Parathyroid adenoma (tissue), 2 donors: ENCODE measurements at regions not wholly inside any gene's neighbourhood (a gene's known extent, or its start where the extent isn't known, plus 50 kb on each side); places are given as distances from the start of the nearest gene placed in this dataset.

Experiments used
- H2AFZ ChIP-seq: fragments of 300-600 bp; sonication (generic); one replicate; pipeline ENCODE4 v1.7.0; 2017; ENCODE audit warnings: antibody characterized with exemption, mild to moderate bottlenecking
- H3K27ac ChIP-seq: fragments of 300-600 bp; sonication (generic); one replicate; pipeline ENCODE4 v1.7.0; 2017
- H3K27me3 ChIP-seq: fragments of 300-600 bp; sonication (generic); one replicate; pipeline ENCODE4 v1.7.0; 2017; ENCODE audit warnings: low read length; ENCODE audit not compliant: control insufficient read depth, insufficient read depth
- H3K36me3 ChIP-seq: fragments of 300-600 bp; sonication (generic); one replicate; pipeline ENCODE4 v1.7.0; 2017; ENCODE audit warnings: low read length; ENCODE audit not compliant: control insufficient read depth, insufficient read depth
- H3K4me1 ChIP-seq: fragments of 300-600 bp; sonication (generic); one replicate; pipeline ENCODE4 v1.7.0; 2017; ENCODE audit warnings: control low read depth
- H3K4me2 ChIP-seq: fragments of 300-600 bp; sonication (generic); one replicate; pipeline ENCODE4 v1.7.0; 2017; ENCODE audit warnings: low read length
- H3K4me3 ChIP-seq: fragments of 300-600 bp; sonication (generic); one replicate; pipeline ENCODE4 v1.7.0; 2017; ENCODE audit warnings: low read depth, low read length
- H3K79me2 ChIP-seq: fragments of 300-600 bp; sonication (generic); one replicate; pipeline ENCODE4 v1.7.0; 2017; ENCODE audit warnings: control low read depth
- H3K9ac ChIP-seq: fragments of 300-600 bp; sonication (generic); one replicate; pipeline ENCODE4 v1.7.0; 2017; ENCODE audit warnings: mild to moderate bottlenecking
- H3K9me3 ChIP-seq: fragments of 300-600 bp; sonication (generic); one replicate; pipeline ENCODE4 v1.7.0; 2017; ENCODE audit warnings: low read length; ENCODE audit not compliant: control insufficient read depth
- CTCF ChIP-seq: fragments of 300-600 bp; sonication (generic); IDR thresholded peaks from one replicate; pipeline ENCODE4 v1.7.0; 2017; ENCODE audit warnings: antibody characterized with exemption, mild to moderate bottlenecking
- donor health status: primary hyperparathyroidism.

DNA sequence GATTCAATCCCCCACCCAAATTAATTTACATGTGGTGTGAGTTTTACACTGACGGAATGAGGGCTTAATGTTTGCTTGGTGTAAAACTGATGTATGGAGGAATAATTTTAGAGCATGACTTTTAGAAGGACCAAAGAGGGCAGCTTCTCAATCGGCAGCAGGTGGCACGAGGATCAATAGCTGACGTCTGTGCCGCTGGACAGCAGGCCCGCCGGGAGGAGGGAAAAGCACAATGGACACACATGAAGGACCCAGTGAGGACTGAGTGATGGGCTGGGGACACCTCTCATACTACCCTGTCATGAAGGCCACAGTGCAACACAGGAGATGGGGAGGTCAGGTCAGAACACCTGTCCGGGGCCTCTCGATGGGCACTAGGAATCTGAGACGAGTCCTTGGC lies 61.4 kb upstream of the NSMCE3 start:
- no peak for TF ChIP-seq CTCF
- Histone ChIP-seq H2AFZ (no peak overlapping the region), H3K4me2 (no peak overlapping the region), H3K79me2 (peaks cover 4% of the 10 kb centered on the region), H3K27ac (no peak overlapping the region), H3K4me1 (no peaks in the 10 kb centered on the region), H3K36me3 (no peaks in the 10 kb centered on the region), H3K27me3 (no peaks in the 10 kb centered on the region), H3K9ac (no peak overlapping the region), H3K9me3 (no peaks in the 10 kb centered on the region), H3K4me3 (no peak overlapping the region)

DNA sequence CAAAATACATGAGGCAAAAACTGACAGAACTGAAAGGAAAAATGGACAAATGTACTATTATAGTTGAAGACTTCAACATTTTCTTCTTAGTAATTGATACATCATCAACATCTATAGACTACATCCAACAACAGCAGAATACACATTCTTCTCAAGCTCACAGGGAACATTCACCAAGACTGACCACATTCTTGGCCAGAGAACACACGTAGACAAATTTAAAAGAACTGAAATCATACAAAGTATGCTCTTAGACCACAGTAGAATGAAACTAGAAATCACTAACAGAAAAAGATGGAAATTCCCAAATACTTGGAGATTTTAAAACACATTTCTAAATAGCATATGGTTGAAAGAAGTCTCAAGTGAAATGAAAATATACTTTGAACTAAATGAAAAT lies 55.1 kb upstream of the NSMCE3 start:
- Histone ChIP-seq H3K27me3 (no peaks in the 10 kb centered on the region), H3K9ac (no peak overlapping the region), H3K4me3 (no peak overlapping the region), H3K36me3 (no peaks in the 10 kb centered on the region), H2AFZ (no peak overlapping the region), H3K4me2 (no peak overlapping the region), H3K4me1 (no peaks in the 10 kb centered on the region), H3K27ac (no peak overlapping the region), H3K79me2 (peaks cover 2% of the 10 kb centered on the region), H3K9me3 (no peaks in the 10 kb centered on the region)
- TF ChIP-seq CTCF: no peak

DNA sequence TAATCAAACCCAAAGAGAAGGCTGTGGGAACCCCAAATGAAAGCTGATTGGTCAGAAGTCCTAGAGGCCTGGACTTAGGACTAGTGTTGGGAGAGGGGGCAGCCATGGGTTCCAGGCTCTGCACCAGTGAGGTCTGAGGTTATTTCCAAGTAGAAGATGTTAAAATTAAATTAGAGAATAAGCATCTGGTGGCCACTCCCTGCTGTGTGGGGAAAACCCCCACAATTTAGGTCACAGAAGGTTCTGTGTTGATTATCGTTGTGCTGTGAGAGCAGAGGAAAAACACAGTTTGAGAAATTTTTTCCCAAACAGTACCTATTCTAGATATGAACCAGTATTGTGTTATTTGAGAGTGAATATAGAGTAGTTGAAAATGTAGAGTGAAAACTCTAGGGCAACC lies 53.9 kb upstream of the NSMCE3 start:
- Histone ChIP-seq H3K9ac (no peak overlapping the region), H3K4me3 (no peak overlapping the region)
- TF ChIP-seq CTCF: no peak

GRCh38 chr15:29322415-29322814 lies 52.8 kb upstream of the NSMCE3 start:
- Histone ChIP-seq H3K9ac (no peak overlapping the region), H3K79me2 (peaks cover 2% of the 10 kb centered on the region), H2AFZ (no peak overlapping the region), H3K36me3 (no peaks in the 10 kb centered on the region), H3K27ac (no peak overlapping the region), H3K27me3 (no peaks in the 10 kb centered on the region), H3K4me2 (no peak overlapping the region), H3K4me1 (no peaks in the 10 kb centered on the region), H3K9me3 (no peaks in the 10 kb centered on the region), H3K4me3 (no peak overlapping the region)
- no peak for TF ChIP-seq CTCF

More for the DNA sequence above, 53.9 kb upstream of the NSMCE3 start:
- no peak overlapping the region for H2AFZ ChIP-seq
- no peaks in the 10 kb centered on the region for H3K4me1 ChIP-seq
- no peaks in the 10 kb centered on the region for H3K27me3 ChIP-seq
- peaks cover 2% of the 10 kb centered on the region for H3K79me2 ChIP-seq
- no peak overlapping the region for H3K27ac ChIP-seq
- no peaks in the 10 kb centered on the region for H3K9me3 ChIP-seq
- no peak overlapping the region for H3K4me2 ChIP-seq
- H3K36me3 ChIP-seq: no peaks in the 10 kb centered on the region

- Histone ChIP-seq H3K4me1 (no peaks in the 10 kb centered on the region), H3K9me3 (no peaks in the 10 kb centered on the region), H3K9ac (no peak overlapping the region), H3K4me3 (no peak overlapping the region), H3K27me3 (no peaks in the 10 kb centered on the region), H3K79me2 (no peaks in the 10 kb centered on the region), H3K4me2 (no peak overlapping the region), H3K36me3 (no peaks in the 10 kb centered on the region), H3K27ac (no peak overlapping the region), H2AFZ (no peak overlapping the region)
- TF ChIP-seq CTCF: no peak
Observed at GRCh38 chr15:29320420-29320819, 50.8 kb upstream of the NSMCE3 start.
